Calu3 (cell line): ENCODE measurements at regions not wholly inside any gene's neighbourhood (a gene's known extent, or its start where the extent isn't known, plus 50 kb on each side); places are given as distances from the start of the nearest gene placed in this dataset.
"Not testable (repeated sequence)": the region's sequence is repeated elsewhere in the genome, so short reads cannot be mapped to it uniquely, and the experiment has no call there.

Experiments used
- BruUV-seq: library from RNA; stranded (reverse); fragments of 400-500 nt; replicated peaks from 2 replicates; lab custom pipeline; 2021; lab: Mats Ljungman, UMichigan
- CTCF ChIA-PET: fragments of 300-600 bp; sonication (Branson Sonifier 250); formaldehyde crosslinking; loops from one replicate; lab custom pipeline; 2022; ENCODE audit warnings: antibody characterized with exemption; lab: Charles Lee
- DNase-seq: peaks from one replicate; pipeline ENCODE4 v3.0.0; 2022
- H3K27ac Mint-ChIP-seq: one replicate; pipeline ENCODE4 v1.8.0; 2022; ENCODE audit warnings: mixed read lengths; ENCODE audit not compliant: unreplicated experiment
- H3K27me3 Mint-ChIP-seq: one replicate; pipeline ENCODE4 v1.8.0; 2022; ENCODE audit warnings: mixed read lengths; ENCODE audit not compliant: unreplicated experiment
- H3K36me3 Mint-ChIP-seq: one replicate; pipeline ENCODE4 v1.8.0; 2022; ENCODE audit warnings: mild to moderate bottlenecking, moderate library complexity, mixed read lengths; ENCODE audit not compliant: insufficient read depth, unreplicated experiment
- H3K4me1 Mint-ChIP-seq: one replicate; pipeline ENCODE4 v1.8.0; 2022; ENCODE audit warnings: mild to moderate bottlenecking, low read depth, mixed read lengths; ENCODE audit not compliant: unreplicated experiment
- H3K4me3 Mint-ChIP-seq: one replicate; pipeline ENCODE4 v1.8.0; 2022; ENCODE audit warnings: mild to moderate bottlenecking, low read depth, moderate library complexity, mixed read lengths; ENCODE audit not compliant: unreplicated experiment
- H3K9me3 Mint-ChIP-seq: one replicate; pipeline ENCODE4 v1.8.0; 2022; ENCODE audit warnings: low read depth, mixed read lengths; ENCODE audit not compliant: unreplicated experiment
- CTCF ChIP-seq: fragments of 200-600 bp; IDR thresholded peaks from one replicate; pipeline ENCODE4 v1.8.0; 2022; ENCODE audit warnings: antibody characterized with exemption; ENCODE audit not compliant: unreplicated experiment
- intact Hi-C: fragments of 100-400 bp; cut with micrococcal nuclease; formaldehyde crosslinking; loops from one replicate; pipeline ENCODE4 v1.10.0; 2022; ENCODE audit not compliant: unreplicated experiment

GRCh38 chr13:56515441-56515840 is 625.3 kb upstream of the PRR20A start:
- Mint-ChIP-seq H3K27ac (no peak overlapping the region), H3K36me3 (no peaks in the 10 kb centered on the region), H3K4me1 (no peaks in the 10 kb centered on the region), H3K4me3 (no peak overlapping the region), H3K9me3 (no peaks in the 10 kb centered on the region), H3K27me3 (no peaks in the 10 kb centered on the region)
- intact Hi-C loops = no loop called here
- CTCF ChIA-PET = no interaction called here
- no peak for TF ChIP-seq CTCF
- no TSS peak for BruUV-seq
- no peak for DNase-seq

- intact Hi-C loops = no loop called here
- Mint-ChIP-seq H3K9me3 (peaks cover 8% of the 10 kb centered on the region), H3K27me3 (no peaks in the 10 kb centered on the region), H3K4me1 (no peaks in the 10 kb centered on the region), H3K27ac (no peak overlapping the region), H3K4me3 (no peak overlapping the region), H3K36me3 (no peaks in the 10 kb centered on the region)
- TF ChIP-seq CTCF = no peak
- BruUV-seq = no TSS peak
- no peak for DNase-seq
- CTCF ChIA-PET = no interaction called here
Observed at GRCh38 chr13:56528040-56528790, 612.5 kb upstream of the PRR20A start.

GRCh38 chr13:56530096-56530495 is 610.6 kb upstream of the PRR20A start:
- H3K36me3 Mint-ChIP-seq = no peaks in the 10 kb centered on the region
- H3K27ac Mint-ChIP-seq = no peak overlapping the region
- no peaks in the 10 kb centered on the region for H3K27me3 Mint-ChIP-seq
- intact Hi-C loops = no loop called here
- no peak for TF ChIP-seq CTCF
- no peak for DNase-seq
- no peak overlapping the region for H3K4me3 Mint-ChIP-seq
- peaks cover 4% of the 10 kb centered on the region for H3K9me3 Mint-ChIP-seq
- CTCF ChIA-PET = no interaction called here
- no TSS peak for BruUV-seq
- H3K4me1 Mint-ChIP-seq = no peaks in the 10 kb centered on the region

- CTCF ChIA-PET, H3K36me3 Mint-ChIP-seq, H3K4me3 Mint-ChIP-seq, H3K9me3 Mint-ChIP-seq, BruUV-seq, intact Hi-C loops, H3K27me3 Mint-ChIP-seq, DNase-seq, H3K4me1 Mint-ChIP-seq, H3K27ac Mint-ChIP-seq: not testable (repeated sequence)
Observed at GRCh38 chr13:56547921-56548320, 592.8 kb upstream of the PRR20A start.

GRCh38 chr13:56558698-56559320 is 581.9 kb upstream of the PRR20A start:
- H3K36me3 Mint-ChIP-seq = no peaks in the 10 kb centered on the region
- H3K4me1 Mint-ChIP-seq = no peaks in the 10 kb centered on the region
- CTCF ChIA-PET = no interaction called here
- intact Hi-C loops = no loop called here
- no peak for TF ChIP-seq CTCF
- BruUV-seq = no TSS peak
- peaks cover 9% of the 10 kb centered on the region for H3K9me3 Mint-ChIP-seq
- H3K4me3 Mint-ChIP-seq = no peak overlapping the region
- DNase-seq = no peak
- H3K27ac Mint-ChIP-seq = no peak overlapping the region
- H3K27me3 Mint-ChIP-seq = no peaks in the 10 kb centered on the region
